Fibroblast of the aortic adventitia (primary cell): ENCODE measurements at regions not wholly inside any gene's neighbourhood (a gene's known extent, or its start where the extent isn't known, plus 50 kb on each side); places are given as distances from the start of the nearest gene placed in this dataset.

Experiments
- DNase-seq: peaks from one replicate; pipeline ENCODE4 v3.0.0-alpha.2; 2010; ENCODE audit warnings: low read depth
- H3K4me3 ChIP-seq: 2 replicates; pipeline ENCODE4 v1.5.1; 2011; ENCODE audit warnings: low read depth, mild to moderate bottlenecking, control low read depth, low read length, moderate library complexity
- TF ChIP-seq, protein P1 (sequence below): IDR thresholded peaks from 2 replicates; pipeline ENCODE4 v1.5.1; 2011; ENCODE audit warnings: mild to moderate bottlenecking, low read length, control low read depth, inconsistent platforms; ENCODE audit not compliant: insufficient read depth

DNA sequence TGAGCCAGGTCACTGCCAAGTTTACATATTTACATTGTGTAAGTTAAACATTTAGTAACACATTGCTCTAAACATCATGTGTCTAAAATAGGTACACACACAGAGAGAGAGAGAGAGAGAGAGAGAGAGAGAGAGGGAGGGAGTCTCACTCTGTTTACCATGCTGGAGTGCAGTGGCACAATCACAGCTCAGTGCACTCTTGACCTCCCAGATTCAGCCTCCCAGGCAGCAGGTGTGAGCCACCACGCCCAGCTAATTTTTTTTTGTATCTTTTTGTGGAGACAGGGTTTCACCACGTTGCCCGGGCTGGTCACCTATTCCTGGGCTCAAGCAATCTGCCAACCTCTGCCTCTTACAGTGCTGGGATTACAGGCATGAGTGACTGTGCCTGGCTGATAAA, 1045.3 kb downstream of the TLE1 start:
- TF ChIP-seq, protein P1, sequence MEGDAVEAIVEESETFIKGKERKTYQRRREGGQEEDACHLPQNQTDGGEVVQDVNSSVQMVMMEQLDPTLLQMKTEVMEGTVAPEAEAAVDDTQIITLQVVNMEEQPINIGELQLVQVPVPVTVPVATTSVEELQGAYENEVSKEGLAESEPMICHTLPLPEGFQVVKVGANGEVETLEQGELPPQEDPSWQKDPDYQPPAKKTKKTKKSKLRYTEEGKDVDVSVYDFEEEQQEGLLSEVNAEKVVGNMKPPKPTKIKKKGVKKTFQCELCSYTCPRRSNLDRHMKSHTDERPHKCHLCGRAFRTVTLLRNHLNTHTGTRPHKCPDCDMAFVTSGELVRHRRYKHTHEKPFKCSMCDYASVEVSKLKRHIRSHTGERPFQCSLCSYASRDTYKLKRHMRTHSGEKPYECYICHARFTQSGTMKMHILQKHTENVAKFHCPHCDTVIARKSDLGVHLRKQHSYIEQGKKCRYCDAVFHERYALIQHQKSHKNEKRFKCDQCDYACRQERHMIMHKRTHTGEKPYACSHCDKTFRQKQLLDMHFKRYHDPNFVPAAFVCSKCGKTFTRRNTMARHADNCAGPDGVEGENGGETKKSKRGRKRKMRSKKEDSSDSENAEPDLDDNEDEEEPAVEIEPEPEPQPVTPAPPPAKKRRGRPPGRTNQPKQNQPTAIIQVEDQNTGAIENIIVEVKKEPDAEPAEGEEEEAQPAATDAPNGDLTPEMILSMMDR: no peak

DNA sequence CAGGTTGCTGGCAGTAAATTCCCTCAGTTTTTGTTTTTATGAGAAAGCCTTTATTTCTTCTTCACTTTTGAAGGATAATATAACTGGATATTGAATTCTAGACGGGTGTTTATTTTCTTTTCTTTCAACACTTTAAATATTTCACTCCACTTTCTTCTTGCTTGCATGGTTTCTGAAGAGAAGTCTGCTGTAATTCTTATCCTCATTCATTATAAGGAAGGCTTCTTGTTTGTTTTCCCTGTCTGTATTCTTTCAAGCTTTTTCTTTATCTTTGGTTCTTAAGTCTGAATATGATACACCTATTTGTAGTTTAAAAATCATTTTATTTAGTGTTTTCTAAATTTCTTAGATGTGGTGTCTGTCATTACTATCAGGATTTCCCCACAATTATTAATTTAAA, 1054.3 kb downstream of the TLE1 start:
- TF ChIP-seq, protein P1: no peak
- no peak for DNase-seq
- H3K4me3 ChIP-seq: no peak overlapping the region

More for the DNA sequence above, 1045.3 kb downstream of the TLE1 start:
- DNase-seq: no peak
- no peak overlapping the region for H3K4me3 ChIP-seq

GRCh38 chr9:80632041-80632440, 1057.3 kb downstream of the TLE1 start:
- no peak overlapping the region for H3K4me3 ChIP-seq
- no peak for DNase-seq
- TF ChIP-seq, protein P1: no peak

DNA sequence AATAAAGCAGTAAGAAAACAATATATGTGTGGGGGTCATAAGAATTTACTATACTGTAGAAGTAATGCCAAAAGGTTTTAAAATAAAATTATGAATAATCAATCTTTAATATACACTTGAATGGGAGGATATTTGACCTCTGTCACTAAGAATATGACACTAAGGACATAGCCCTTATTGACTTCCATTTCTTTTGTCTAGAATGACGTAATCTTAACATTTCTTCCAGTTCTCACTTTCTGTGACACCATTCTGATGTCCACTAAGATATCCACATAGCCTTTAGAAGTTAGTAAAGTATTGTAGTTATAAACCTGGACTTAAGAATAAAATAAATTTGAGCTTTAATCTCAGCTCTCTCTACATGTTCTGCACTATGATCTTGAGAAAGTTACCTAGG, 1050.7 kb downstream of the TLE4 start:
- no peak overlapping the region for H3K4me3 ChIP-seq
- TF ChIP-seq, protein P1: no peak
- DNase-seq: no peak

DNA sequence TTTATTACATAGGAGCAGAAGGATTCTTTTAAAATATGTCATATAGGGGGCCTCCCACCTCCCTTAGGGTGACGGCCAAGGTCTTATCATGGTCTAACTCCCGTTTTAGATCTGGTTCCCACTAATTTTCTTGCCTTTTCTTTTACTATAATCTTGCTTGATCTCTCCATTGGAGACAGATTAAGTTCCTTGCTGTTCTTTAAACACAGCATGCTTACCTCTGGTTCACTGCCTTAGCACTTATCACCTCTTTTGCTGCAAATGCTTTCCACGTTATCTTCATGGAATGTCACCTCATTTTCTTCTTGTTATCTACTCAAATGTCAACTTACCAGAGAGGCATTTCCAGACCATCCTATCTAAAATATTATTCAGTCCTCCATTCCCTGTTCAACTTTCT, 1047.6 kb downstream of the TLE4 start:
- no peak overlapping the region for H3K4me3 ChIP-seq
- no peak for DNase-seq
- TF ChIP-seq, protein P1: no peak

GRCh38 chr9:80615964-80616363, 1044.2 kb downstream of the TLE4 start:
- H3K4me3 ChIP-seq: no peak overlapping the region
- TF ChIP-seq, protein P1: no peak
- DNase-seq: peak; percentile 18

GRCh38 chr9:80605793-80606192, 1034.0 kb downstream of the TLE4 start:
- no peak overlapping the region for H3K4me3 ChIP-seq
- TF ChIP-seq, protein P1: no peak
- DNase-seq: no peak
